Sigmoid colon (tissue), 6 donors: ENCODE measurements at regions not wholly inside any gene's neighbourhood (a gene's known extent, or its start where the extent isn't known, plus 50 kb on each side); places are given as distances from the start of the nearest gene placed in this dataset.

Experiments used
- DNase-seq: peaks from one replicate; pipeline ENCODE4 v3.0.0-alpha.2; 2019
- H3K27ac ChIP-seq, 4 donors: fragments of 200-600 bp; sonication (generic); one replicate each; pipeline ENCODE4 v1.5.1; 2016 to 2019; ENCODE audit warnings: mild to moderate bottlenecking in 1 of 4
- H3K27me3 ChIP-seq, 3 donors: fragments of 200-600 bp; sonication (generic); one replicate each; pipeline ENCODE4 v1.5.1; 2019; ENCODE audit warnings: mild to moderate bottlenecking in 1 of 3
- H3K36me3 ChIP-seq, 4 donors: fragments of 200-600 bp; sonication (generic); one replicate each; pipeline ENCODE4 v1.5.1; 2016 to 2019
- H3K4me1 ChIP-seq, 4 donors: fragments of 200-600 bp; sonication (generic); one replicate each; pipeline ENCODE4 v1.5.1; 2017 to 2019
- H3K4me3 ChIP-seq, 4 donors: fragments of 200-600 bp; sonication (generic); one replicate each; pipeline ENCODE4 v1.5.1; 2017 to 2019; ENCODE audit warnings: mild to moderate bottlenecking in 2 of 4, moderate library complexity in 1 of 4
- H3K9me3 ChIP-seq, 4 donors: fragments of 200-600 bp in 3 of 4; sonication (generic) in 3 of 4; one replicate each; pipeline versions ENCODE4 v1.5.1 to v1.6.1; 2013 to 2019
- CTCF ChIP-seq, 4 experiments: fragments of 450-650 bp in 3 of 4; fragments of 200-600 bp in 1 of 4; IDR thresholded peaks; one replicate each; pipeline ENCODE4 v1.5.1; 2016 to 2019; ENCODE audit warnings: antibody characterized with exemption in 4 of 4, mild to moderate bottlenecking in 3 of 4, moderate library complexity in 2 of 4
- EP300 ChIP-seq, 4 donors: sonication (generic); formaldehyde crosslinking; IDR thresholded peaks; one replicate each; pipeline ENCODE4 v1.6.1; 2017; ENCODE audit warnings: antibody characterized with exemption in 4 of 4
- POLR2A ChIP-seq, 2 donors: fragments of 450-650 bp; IDR thresholded peaks; one replicate each; pipeline ENCODE4 v1.6.1; 2016; ENCODE audit warnings: antibody characterized with exemption in 2 of 2, mild to moderate bottlenecking in 2 of 2, moderate library complexity in 2 of 2
- POLR2AphosphoS5 ChIP-seq, 4 donors: sonication (generic); formaldehyde crosslinking; IDR thresholded peaks; one replicate each; pipeline ENCODE4 v1.6.1; 2017; ENCODE audit warnings: antibody characterized with exemption in 4 of 4
- WGBS, 2 donors: extraction: QIAGEN DNeasy Blood & Tissue Kit; methylation state at CpG; one replicate each; pipeline ENCODE4 v1.1.7; 2013; 5-methylcytosine and 5-hydroxymethylcytosine counted together
- intact Hi-C: fragments of 100-400 bp; cut with DNase I; formaldehyde crosslinking; loops from one replicate; pipeline ENCODE4 v1.15.1; 2023
- donor health status: healthy with polysubstance abuse.
- donor health status: healthy.

GRCh38 chr14:86050072-86050683 is 520.2 kb downstream of the FLRT2 start:
- DNase-seq = no peak
- H3K27me3 ChIP-seq = no peaks in the 10 kb centered on the region
- no peak overlapping the region for H3K4me3 ChIP-seq
- 58 to 67% methylated on average over 2 of the region's 2 CpGs for WGBS, 2 donors
- intact Hi-C loops = no loop called here
- no peaks in the 10 kb centered on the region for H3K36me3 ChIP-seq
- peaks cover 0 to 6% (median 0%) of the 10 kb centered on the region in 4 donors for H3K9me3 ChIP-seq
- no peak overlapping the region for H3K27ac ChIP-seq
- H3K4me1 ChIP-seq = no peaks in the 10 kb centered on the region
- TF ChIP-seq POLR2AphosphoS5 (IDR thresholded peaks at IDR 0.05) = no peak
- no peak for TF ChIP-seq EP300 (IDR thresholded peaks at IDR 0.05)
- TF ChIP-seq CTCF (IDR thresholded peaks at IDR 0.05) = no peak
- no peak for TF ChIP-seq POLR2A (IDR thresholded peaks at IDR 0.05)

- no peaks in the 10 kb centered on the region for H3K36me3 ChIP-seq
- H3K4me3 ChIP-seq = no peak overlapping the region
- WGBS, 2 donors = 81 to 84% methylated on average over 1 of the region's 1 CpG
- no peak for DNase-seq
- H3K27me3 ChIP-seq = no peaks in the 10 kb centered on the region
- H3K4me1 ChIP-seq = no peaks in the 10 kb centered on the region
- H3K9me3 ChIP-seq = peaks cover 0 to 2% (median 0%) of the 10 kb centered on the region in 4 donors
- no peak overlapping the region for H3K27ac ChIP-seq
- intact Hi-C loops = no loop called here
- TF ChIP-seq POLR2AphosphoS5 (IDR thresholded peaks at IDR 0.05) = no peak
- TF ChIP-seq EP300 (IDR thresholded peaks at IDR 0.05) = no peak
- TF ChIP-seq POLR2A (IDR thresholded peaks at IDR 0.05) = no peak
- TF ChIP-seq CTCF (IDR thresholded peaks at IDR 0.05) = no peak
Measured at GRCh38 chr14:86039176-86039575, 509.2 kb downstream of the FLRT2 start.

GRCh38 chr14:86038387-86039042 is 508.6 kb downstream of the FLRT2 start:
- DNase-seq = no peak
- TF ChIP-seq POLR2A (IDR thresholded peaks at IDR 0.05) = no peak
- no peak for TF ChIP-seq EP300 (IDR thresholded peaks at IDR 0.05)
- no peak for TF ChIP-seq CTCF (IDR thresholded peaks at IDR 0.05)
- TF ChIP-seq POLR2AphosphoS5 (IDR thresholded peaks at IDR 0.05) = no peak
- intact Hi-C loops = no loop called here
- no peaks in the 10 kb centered on the region for H3K4me1 ChIP-seq
- H3K36me3 ChIP-seq = no peaks in the 10 kb centered on the region
- H3K27me3 ChIP-seq = no peaks in the 10 kb centered on the region
- peaks cover 0 to 2% (median 0%) of the 10 kb centered on the region in 4 donors for H3K9me3 ChIP-seq
- H3K4me3 ChIP-seq = no peak overlapping the region
- WGBS, 2 donors = 57 to 65% methylated on average over 4 of the region's 4 CpGs
- H3K27ac ChIP-seq = no peak overlapping the region

GRCh38 chr14:86035882-86036281 is 505.9 kb downstream of the FLRT2 start:
- H3K4me1 ChIP-seq = no peaks in the 10 kb centered on the region
- no peaks in the 10 kb centered on the region for H3K36me3 ChIP-seq
- intact Hi-C loops = no loop called here
- no peaks in the 10 kb centered on the region for H3K27me3 ChIP-seq
- no peak overlapping the region for H3K4me3 ChIP-seq
- WGBS, 2 donors = 28 to 54% methylated on average over 2 of the region's 2 CpGs
- TF ChIP-seq POLR2AphosphoS5 (IDR thresholded peaks at IDR 0.05) = no peak
- TF ChIP-seq EP300 (IDR thresholded peaks at IDR 0.05) = no peak
- TF ChIP-seq CTCF (IDR thresholded peaks at IDR 0.05) = no peak
- no peak overlapping the region for H3K27ac ChIP-seq
- DNase-seq = no peak
- H3K9me3 ChIP-seq = peaks cover 0 to 2% (median 0%) of the 10 kb centered on the region in 4 donors
